ENCODE measurements at regions not wholly inside any gene's neighbourhood (a gene's known extent, or its start where the extent isn't known, plus 50 kb on each side); places are given as distances from the start of the nearest gene placed in this dataset.

DNA sequence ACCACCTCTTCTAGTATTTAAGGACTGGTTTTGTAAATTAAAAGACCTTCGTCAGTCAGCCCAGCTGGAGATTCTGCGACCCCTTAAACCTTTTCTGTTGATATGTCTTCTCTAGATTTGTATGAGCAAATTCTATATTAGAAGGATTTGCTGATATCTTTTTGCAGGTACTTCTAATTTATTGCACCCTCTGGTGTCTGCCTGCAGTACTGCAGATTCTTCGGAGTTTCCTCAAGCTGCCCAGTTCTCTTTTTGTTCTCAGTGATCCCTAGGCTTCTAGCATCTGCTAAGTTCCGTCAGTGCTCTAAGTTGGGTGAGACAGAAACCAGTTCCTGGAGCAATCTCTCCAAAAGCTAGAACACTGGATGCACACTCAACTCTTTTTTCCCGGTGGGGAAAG, 545.2 kb downstream of the C4orf33 start:
- TF ChIP-seq, protein P1, sequence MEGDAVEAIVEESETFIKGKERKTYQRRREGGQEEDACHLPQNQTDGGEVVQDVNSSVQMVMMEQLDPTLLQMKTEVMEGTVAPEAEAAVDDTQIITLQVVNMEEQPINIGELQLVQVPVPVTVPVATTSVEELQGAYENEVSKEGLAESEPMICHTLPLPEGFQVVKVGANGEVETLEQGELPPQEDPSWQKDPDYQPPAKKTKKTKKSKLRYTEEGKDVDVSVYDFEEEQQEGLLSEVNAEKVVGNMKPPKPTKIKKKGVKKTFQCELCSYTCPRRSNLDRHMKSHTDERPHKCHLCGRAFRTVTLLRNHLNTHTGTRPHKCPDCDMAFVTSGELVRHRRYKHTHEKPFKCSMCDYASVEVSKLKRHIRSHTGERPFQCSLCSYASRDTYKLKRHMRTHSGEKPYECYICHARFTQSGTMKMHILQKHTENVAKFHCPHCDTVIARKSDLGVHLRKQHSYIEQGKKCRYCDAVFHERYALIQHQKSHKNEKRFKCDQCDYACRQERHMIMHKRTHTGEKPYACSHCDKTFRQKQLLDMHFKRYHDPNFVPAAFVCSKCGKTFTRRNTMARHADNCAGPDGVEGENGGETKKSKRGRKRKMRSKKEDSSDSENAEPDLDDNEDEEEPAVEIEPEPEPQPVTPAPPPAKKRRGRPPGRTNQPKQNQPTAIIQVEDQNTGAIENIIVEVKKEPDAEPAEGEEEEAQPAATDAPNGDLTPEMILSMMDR (IDR thresholded peaks at IDR 0.05; ENCODE audit: insufficient read depth, low read depth, low read length, missing control alignments), result peak; percentile 69
- DNase-seq (ENCODE audit: low read depth), result peak; percentile 68
- H3K4me3 ChIP-seq (ENCODE audit: low read depth, low read length), result no peak overlapping the region

DNA sequence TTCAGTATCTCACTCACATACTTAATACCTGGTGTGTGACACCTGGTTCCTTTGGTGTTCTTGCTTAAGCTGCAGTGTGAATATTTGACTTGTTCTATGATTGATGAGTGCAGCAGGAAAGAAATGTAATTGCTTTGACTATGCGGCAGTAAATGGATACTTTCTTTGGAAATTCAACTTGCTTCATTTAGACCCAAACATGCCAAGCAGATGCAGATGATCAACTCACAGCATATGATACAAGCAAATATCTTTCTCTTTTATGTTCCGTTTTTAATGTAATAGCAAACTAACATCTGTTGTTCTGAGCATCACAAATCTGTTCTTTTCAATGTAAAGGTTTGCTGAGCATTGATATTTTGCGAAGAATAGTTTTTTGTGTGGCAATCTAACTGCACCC, 549.5 kb downstream of the C4orf33 start:
- H3K4me3 ChIP-seq (ENCODE audit: low read depth, low read length), result no peak overlapping the region
- no peak for DNase-seq (ENCODE audit: low read depth)
- TF ChIP-seq, protein P1 (IDR thresholded peaks at IDR 0.05; ENCODE audit: insufficient read depth, low read depth, low read length, missing control alignments), result no peak

DNA sequence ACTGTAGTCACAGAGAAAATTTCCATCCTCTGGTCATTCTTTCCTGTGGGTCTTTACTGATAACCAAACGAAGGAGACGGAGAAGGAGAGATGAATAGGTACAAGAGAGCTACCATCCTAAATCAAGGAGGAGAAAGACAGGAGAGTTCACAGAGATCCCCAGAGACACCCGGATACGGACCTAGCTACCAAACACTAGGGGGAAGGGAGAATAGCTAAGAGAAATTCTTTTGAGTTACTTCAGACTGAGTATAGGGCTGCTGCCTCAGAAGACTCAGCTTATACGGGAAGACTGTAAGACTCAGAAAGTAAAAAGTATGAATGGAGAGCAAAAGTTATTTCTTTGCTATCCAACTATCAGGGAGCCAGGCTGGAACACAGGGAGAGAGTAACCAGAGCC, 572.1 kb downstream of the C4orf33 start:
- TF ChIP-seq, protein P1 (IDR thresholded peaks at IDR 0.05; ENCODE audit: insufficient read depth, low read depth, low read length, missing control alignments), result no peak
- no peak for DNase-seq (ENCODE audit: low read depth)
- H3K4me3 ChIP-seq (ENCODE audit: low read depth, low read length), result no peak overlapping the region

DNA sequence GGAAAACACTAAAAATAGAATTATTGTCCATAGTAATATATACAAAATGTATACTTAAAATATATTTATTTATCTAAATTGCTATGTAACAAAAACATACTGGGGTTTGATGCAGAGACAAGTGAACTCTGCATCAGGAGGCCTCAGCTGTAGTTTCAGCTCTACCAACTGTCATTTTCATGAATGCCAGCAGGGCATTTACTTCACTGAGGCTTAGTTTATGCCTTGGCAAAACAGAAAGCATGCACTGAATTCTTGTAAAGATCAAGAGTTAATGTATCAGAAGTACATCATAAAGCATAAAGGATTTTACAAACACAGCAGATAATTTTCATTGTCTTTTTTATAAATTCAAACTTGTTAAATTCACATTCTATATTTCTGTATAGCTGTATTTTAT, 577.0 kb downstream of the C4orf33 start:
- no peak overlapping the region for H3K4me3 ChIP-seq (ENCODE audit: low read depth, low read length)
- no peak for DNase-seq (ENCODE audit: low read depth)
- TF ChIP-seq, protein P1 (IDR thresholded peaks at IDR 0.05; ENCODE audit: insufficient read depth, low read depth, low read length, missing control alignments), result no peak

DNA sequence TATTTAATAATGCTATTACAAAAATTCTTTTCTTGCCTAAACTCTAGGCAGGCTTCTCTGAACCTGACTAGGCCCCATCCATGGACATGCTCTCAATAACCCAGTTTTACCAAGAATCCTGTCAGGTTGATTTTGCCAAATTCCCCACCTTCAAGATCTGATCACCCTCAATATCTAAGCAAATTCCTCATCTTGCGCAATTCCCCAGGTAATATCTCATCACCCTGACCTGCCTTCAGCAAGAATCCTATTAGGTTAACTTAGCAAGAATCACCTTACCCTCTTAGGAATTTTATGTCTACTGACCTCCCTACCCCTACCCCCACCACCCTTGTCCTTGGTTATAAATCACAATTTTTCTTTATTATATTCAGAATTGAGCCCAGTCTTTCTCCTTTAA, 579.1 kb downstream of the C4orf33 start:
- DNase-seq (ENCODE audit: low read depth), result no peak
- no peak overlapping the region for H3K4me3 ChIP-seq (ENCODE audit: low read depth, low read length)
- TF ChIP-seq, protein P1 (IDR thresholded peaks at IDR 0.05; ENCODE audit: insufficient read depth, low read depth, low read length, missing control alignments), result no peak

DNA sequence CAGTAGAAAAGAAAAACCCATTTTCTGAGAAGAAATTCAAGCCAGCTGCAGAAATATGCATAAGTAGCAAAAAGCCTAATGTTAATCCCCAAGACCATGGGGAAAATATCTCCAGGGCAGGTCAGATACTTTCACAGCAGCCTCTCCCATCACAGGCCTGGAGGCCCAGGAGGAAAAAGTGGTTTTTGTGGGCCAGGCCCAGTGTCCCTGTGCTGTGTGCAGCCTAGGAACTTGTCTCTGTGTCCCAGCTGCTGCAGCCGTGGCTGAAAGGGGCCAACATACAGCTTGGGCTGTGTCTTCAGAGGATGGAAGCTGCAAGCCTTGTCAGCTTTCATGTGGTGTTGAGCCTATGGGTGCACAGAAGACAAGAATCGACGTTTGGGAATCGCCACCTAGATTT, 581.0 kb downstream of the C4orf33 start:
- no peak for DNase-seq (ENCODE audit: low read depth)
- TF ChIP-seq, protein P1 (IDR thresholded peaks at IDR 0.05; ENCODE audit: insufficient read depth, low read depth, low read length, missing control alignments), result no peak
- no peak overlapping the region for H3K4me3 ChIP-seq (ENCODE audit: low read depth, low read length)

DNA sequence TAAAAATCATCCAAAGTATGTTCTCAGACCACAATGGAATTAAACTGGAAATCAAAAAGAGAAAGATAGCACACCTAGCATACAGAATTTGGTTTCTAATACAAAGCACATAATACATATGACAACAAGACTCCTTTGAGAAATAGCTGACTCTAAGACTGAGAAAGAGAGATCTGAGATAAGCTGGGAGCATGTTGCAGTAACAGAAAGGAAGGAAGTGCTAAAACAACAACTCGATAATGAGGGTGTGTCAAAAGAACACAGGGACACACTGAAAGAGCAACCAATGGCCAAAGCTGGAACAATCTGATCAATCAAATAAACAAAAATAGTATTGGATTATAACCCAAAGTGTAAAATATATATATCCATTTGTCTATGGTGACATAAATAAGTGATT, 586.6 kb downstream of the C4orf33 start:
- no peak overlapping the region for H3K4me3 ChIP-seq (ENCODE audit: low read depth, low read length)
- no peak for DNase-seq (ENCODE audit: low read depth)
- TF ChIP-seq, protein P1 (IDR thresholded peaks at IDR 0.05; ENCODE audit: insufficient read depth, low read depth, low read length, missing control alignments), result no peak

All from GM12865 (cell line).